ENCODE measurements at regions not wholly inside any gene's neighbourhood (a gene's known extent, or its start where the extent isn't known, plus 50 kb on each side); places are given as distances from the start of the nearest gene placed in this dataset.

DNA sequence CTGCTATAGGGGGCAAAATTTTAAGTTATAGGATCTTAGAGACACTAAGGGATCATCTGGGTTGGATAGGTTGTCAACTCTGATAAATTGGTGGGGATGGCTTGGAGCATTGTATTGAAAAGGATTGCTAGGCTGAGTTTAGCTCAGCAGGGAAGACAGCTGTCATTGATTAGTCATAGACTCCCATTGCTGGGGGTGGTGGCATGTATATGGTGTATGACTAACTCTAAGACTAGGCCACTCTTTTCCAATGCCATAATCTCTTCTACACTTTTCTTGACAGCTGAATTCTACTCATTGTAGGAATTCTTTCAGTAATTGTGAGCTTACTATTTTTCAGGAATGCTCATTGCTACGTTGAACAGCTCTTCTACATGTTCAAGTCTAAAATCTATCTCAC lies 81.3 kb upstream of the PELI1 start:
- TF ChIP-seq POLR2A (IDR thresholded peaks at IDR 0.05) (no peak), EP300 (IDR thresholded peaks at IDR 0.05) (no peak)
- TF ChIP-seq, protein P1, sequence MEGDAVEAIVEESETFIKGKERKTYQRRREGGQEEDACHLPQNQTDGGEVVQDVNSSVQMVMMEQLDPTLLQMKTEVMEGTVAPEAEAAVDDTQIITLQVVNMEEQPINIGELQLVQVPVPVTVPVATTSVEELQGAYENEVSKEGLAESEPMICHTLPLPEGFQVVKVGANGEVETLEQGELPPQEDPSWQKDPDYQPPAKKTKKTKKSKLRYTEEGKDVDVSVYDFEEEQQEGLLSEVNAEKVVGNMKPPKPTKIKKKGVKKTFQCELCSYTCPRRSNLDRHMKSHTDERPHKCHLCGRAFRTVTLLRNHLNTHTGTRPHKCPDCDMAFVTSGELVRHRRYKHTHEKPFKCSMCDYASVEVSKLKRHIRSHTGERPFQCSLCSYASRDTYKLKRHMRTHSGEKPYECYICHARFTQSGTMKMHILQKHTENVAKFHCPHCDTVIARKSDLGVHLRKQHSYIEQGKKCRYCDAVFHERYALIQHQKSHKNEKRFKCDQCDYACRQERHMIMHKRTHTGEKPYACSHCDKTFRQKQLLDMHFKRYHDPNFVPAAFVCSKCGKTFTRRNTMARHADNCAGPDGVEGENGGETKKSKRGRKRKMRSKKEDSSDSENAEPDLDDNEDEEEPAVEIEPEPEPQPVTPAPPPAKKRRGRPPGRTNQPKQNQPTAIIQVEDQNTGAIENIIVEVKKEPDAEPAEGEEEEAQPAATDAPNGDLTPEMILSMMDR (IDR thresholded peaks at IDR 0.05), result no peak
